ENCODE measurements at regions not wholly inside any gene's neighbourhood (a gene's known extent, or its start where the extent isn't known, plus 50 kb on each side); places are given as distances from the start of the nearest gene placed in this dataset.

DNA sequence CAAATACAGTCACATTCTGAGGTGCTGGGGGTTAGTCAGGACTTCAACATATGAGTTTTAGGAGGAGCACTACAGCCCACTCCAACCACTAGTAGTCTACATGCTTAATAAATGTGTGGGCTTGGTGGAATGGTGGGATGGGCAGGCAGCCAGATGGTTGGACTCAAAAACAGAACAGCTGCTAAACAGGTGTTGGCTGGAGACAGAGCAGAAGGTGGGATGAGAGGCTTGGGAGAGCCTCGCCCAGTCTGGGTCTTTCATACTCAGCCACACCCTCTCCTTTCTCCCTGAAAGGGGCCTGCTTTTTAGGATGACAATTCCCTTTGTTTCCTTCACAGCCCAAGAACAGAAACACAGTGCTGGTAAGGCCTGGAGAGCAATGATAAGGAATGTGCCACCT, 143.9 kb upstream of the KLHL29 start:
- no peak for DNase-seq

DNA sequence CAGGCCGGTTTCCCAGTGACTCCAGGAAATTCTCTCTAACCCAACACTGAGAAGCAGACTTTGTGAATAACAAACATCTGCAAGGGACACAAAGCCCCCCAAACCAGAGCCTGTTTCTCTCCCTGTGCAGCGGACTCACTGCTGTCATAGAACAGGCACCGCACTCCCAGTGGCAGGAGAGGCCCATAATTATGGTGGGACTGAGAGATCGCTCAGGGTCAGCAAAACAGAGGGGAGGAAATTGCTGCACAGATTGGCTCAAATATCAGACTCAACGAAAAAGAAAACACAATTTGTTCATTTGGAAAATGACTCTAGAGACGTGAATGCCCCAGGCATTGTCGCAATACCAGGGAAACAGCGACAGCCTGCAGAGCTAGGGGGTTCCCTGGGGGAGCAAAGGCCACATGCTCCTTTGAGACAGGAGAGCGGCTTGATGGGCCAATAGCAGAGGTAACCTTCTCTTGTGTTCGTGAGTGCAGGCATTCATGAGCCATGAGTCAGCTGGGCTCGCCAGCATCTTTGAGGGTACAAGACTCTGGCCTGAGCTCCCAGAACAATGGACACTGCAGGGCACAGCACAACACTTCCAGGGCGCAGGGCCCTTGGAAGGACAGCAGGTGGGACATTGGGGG, 143.3 kb upstream of the KLHL29 start:
- DNase-seq, result no peak

DNA sequence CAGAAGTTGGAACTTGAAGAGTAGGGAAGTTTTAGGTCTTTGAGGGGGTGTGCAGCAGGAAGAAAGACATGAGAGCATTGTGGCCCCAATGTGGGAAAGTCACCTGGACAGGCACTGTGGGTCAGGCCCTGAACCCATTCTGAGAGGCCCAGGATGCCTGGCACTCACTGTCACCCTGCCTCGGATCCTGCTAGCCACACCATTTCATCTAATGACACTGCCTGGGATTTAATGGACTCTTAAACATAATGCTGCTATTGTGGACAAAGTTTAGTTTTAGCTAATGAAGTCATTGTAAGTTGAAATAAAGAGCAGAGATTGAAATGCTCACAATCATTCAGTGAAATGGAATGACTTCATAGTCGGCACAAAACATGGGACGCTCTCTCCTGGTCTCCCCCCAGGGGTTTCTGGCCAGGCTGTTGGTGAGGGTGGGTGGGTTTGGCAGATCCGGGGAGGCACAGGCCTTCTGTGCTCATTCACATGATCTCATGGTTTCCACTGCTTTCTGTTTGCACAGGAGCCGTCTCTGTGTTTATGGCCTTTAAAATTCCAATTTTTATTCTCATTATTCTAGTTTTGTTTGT, 141.8 kb upstream of the KLHL29 start:
- DNase-seq, result no peak

DNA sequence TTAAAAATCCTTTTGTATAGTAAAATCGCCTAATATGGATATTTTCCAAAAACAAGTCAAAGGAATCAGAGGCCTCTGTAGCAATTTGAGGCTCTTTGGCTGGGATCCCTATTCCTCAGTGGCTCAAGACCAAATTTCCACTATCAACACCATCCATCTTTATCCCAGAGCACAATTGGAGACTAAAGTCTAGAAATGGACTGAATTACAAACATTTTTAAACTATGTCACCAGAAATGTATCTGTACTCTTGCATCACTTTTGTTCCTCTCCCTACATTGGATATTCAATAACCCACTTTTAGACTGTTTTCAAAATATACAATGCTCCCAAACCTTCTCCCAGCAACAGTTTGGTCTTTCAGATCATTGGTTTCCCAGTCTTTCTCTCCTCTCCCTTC, 140.4 kb upstream of the KLHL29 start:
- no peak for DNase-seq

DNA sequence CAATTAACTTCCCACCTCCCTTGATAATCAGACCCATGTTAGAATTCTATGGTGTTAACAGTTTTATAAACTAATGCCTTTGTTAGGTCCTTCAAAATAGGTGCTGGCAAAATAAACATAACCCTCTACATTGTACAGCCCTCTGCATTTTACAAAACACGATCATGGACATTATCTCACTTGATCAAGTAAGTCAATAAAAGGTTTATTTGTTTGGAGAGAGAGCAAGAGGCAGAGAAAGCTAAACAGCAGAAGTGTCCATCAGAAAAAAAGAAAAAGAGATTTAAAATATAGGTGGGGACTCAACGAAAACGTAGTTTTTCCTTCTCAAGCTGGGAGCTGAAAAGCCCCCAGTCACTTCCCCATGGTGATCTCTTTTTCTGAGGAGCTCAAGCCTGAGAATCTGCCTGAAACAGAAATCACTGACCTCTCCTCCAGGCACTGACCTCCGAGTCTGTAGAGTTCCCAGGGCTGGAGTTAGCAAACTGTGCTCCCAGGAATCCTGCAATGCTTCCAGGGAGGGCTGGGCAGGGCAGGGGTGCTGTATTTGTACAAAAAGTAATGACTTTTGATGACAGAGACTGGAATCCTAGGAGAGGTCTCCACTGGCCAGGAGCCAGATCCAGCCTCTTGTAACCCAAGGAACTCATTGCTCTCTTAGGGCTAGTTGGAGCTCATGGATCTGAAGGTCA, 137.8 kb upstream of the KLHL29 start:
- DNase-seq, result no peak

DNA sequence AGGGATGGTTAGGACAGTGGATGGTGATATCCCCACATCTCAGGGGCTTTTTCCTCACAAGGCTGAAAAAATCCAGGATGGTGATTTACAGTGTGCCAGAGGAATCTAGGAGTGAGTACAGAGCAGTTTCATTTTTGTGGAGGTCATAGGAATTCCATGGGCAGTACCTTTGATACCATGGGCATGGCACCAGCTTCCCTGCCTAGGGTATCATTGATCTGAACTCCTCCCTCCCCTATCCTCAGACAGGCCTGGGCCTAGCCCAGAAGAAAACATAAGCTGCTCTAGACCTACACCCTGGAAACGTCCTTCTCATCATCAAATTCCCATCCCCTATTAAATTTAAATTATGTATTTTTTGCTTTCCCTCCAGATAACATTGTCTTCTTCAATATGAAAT, 136.3 kb upstream of the KLHL29 start:
- no peak for DNase-seq

DNA sequence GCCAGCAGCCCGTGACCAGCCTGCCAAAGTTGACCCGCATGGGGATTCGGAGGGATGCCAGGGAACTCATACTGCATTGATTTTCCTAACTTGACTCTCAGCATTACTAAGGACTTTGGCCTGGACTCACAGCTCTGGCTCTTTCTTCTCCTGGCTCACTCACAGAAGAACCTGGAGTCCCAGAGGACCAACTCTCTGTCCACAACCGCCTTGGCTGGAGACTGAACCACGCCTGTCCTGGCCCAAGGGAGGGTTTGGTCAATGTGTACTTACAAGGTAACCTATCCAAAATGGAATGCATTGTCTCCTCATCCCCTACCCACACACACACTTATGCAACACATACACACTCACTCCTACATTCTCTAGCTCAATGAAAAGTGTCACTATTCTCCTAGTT, 135.6 kb upstream of the KLHL29 start:
- DNase-seq, result no peak

DNA sequence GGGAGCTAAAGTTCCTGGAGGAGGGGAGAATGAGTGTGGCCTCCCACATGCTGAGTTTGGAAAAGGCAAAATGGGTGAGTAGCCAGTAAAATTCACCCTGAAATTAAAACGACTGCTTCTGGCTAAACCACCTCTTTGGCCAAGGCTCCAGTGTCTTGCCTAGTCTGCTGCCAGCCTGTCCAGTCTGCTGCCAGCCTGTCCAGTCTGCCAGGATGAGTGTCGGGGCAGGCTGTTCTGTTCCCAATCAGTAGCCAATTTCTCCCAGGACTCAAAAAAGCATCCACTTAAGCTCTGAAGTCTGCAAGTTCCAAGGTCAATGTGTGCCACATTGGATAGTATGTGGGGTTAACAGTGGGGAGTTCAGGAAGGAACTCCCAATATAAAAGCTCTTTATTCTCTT, 134.6 kb upstream of the KLHL29 start:
- DNase-seq, result no peak

DNA sequence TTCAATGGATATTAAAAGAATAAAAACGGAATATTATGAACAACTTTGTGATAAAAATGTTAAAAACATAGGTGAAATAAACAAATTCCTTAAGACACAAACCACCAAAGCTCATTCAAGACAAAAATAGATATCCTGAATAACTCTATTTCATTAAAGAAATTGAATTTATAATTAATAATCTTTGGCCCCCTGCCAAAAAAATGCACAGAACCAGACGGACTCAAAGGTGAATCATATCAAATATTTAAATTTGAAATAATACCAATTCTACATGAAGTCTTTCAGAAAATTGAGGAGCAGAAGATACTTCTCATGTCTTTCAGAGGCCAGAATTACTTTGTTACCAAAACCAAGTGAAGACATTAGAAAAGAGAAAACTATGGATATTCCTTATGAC, 128.3 kb upstream of the KLHL29 start:
- no peak for DNase-seq

DNA sequence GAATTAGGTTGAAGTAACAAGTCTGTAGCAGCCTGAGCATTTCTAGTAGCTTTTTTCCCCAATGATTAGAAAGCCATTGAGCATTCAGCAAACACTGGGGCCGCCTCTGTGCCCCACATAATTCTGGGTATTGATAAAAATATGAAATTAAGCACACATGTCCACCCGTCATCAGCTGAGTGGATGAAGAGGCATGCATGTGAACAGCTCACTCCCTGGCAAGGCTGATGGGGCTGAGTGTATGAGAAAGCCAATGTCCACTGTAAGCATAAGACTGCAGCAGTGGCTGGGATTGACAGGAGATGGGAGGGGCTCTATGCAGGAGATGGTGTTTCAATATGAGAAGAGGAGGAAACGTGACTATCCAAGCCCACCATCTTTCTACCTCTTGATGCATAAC, 124.4 kb upstream of the KLHL29 start:
- DNase-seq, result no peak

DNA sequence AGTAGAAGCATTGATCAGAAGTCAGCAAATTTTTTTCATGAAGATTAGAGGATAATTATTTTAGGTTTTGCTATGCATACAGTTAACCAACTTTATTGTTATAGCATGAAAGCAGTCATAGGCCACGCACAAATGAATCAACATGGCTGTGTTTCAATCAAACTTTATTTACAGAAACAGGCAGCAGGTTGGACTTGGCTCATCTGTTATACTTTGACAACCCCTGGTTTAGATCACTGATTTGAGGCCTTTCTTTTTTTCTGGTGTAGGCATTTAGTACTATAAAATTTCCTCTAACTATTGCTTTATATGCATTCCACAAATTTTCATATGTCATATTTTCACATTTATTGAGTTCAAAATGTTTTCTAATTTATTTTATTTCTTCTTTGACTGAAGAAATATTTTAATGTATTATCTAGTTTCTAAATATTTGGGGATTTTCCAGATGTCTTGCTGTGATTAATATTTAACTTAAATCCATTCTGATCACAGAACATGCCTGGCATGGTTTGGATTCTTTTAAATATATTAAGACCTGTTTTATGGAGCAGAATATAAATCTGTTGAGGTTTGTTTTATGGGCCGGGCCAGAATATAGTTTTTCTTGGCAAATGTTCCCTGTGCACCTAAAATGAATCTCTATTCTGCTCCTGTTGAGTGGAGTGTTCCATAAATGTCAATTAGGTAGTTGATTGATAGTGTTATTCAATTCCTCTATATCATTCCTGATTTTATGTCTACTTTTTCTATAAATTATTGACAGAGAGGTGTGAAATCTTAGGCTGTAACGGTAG, 116.3 kb upstream of the KLHL29 start:
- no peak for DNase-seq

DNA sequence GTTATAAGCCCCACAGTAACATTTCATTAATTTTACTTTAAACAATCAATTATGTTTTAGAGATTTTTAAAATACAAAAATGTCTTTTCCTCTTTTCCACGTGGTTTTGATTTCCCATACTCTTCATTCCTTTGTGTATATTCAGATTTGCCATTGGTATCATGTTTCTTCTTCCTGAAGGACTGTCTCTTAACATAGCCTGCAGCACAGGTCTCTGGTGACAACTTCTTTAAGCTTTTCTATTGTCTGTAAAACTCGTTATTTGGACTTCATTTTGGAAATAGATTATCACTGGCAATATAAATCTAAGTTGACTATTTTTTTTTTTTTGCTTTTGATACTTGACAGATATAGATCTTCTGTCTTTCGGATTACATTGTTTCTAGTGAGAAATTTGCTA, 115.2 kb upstream of the KLHL29 start:
- no peak for DNase-seq

DNA sequence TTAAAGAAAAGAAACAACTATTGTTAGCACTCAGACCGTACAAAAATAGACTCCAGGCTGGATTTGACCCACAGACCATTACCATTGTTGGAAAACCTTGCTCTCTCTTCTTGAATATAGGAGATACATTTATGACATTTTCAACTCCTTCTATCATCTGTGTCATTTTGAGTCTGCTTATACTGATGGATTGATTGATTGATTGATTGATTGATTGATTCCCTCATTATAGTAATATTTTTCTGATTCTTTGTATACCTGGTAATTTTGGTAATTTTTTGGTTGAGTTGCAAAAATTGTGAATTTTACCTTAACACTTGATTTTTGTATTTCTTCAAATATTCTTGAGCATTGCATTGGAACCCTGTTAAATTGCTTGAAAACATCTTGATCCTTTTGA, 114.2 kb upstream of the KLHL29 start:
- no peak for DNase-seq

DNA sequence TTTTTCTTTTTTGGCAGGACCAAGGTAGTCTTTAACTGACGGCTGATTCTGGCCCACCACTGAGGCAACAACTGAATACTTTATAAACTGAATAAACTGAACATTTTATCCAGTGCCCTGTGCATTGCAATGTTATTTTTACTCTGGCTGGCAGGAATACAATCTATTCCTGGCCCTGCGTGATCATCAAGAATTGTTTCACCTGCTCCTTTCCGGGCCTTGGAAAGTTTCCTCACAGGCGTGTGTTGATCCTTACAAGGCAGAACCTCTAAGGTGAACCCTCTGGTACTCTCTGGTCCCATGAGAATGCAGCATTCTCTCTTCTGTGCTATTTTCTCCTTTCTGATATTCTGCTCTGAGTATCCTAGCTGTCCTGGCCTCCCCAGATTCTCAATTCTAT, 113.7 kb upstream of the KLHL29 start:
- no peak for DNase-seq

DNA sequence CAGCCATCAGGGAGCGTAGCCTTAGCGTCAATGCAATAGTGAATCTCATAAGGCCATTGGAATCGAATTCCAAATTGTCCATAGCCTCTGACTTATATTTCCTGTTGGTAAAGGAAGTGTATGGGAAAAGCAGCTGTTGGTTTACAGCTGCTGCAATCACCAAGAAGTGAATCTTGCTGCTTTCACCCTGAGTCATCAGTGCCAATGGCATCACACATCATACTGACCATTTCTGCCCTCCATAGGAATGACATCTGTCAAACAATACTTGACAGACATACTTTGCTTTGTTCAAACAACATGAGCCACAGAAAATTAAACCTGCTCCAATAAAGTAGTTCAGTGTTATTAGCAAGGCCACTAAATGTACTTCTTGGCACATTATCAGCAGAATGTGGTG, 111.2 kb upstream of the KLHL29 start:
- no peak for DNase-seq

DNA sequence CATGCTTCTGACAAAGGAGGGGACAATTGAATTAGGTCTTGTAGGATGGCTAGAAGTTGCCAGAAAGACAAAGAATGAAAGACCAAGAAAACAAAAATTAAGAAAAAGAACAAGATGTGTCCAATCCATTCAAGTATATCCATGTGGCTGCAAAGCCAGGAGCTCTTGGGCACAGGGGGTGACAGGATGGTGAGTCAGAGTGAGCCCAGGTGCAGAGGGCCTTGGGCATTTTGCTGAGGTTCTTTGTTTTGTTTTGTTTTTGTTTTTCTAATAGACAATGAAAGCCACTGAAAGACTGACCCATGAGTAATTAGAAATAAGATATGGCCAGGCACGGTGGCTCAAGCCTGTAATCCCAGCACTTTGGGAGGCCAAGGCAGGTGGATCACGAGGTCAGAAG, 104.6 kb upstream of the KLHL29 start:
- no peak for DNase-seq

DNA sequence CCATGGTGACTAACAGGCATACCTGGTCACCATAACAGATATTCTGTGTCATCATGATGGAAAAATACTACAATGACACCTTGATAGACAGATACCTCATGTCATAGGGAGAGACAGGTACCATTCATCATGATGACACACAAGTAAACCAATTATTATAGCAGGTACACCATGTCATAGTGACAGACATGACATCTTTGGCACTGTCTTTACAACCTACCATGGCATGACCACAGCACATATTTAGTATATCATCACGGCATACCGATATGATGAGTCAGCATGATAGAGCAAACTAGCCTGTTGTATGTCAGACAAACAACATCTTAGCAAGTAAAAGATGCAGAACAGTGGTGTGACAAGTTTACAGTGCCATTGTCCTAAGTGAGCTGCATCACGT, 101.3 kb upstream of the KLHL29 start:
- no peak for DNase-seq

DNA sequence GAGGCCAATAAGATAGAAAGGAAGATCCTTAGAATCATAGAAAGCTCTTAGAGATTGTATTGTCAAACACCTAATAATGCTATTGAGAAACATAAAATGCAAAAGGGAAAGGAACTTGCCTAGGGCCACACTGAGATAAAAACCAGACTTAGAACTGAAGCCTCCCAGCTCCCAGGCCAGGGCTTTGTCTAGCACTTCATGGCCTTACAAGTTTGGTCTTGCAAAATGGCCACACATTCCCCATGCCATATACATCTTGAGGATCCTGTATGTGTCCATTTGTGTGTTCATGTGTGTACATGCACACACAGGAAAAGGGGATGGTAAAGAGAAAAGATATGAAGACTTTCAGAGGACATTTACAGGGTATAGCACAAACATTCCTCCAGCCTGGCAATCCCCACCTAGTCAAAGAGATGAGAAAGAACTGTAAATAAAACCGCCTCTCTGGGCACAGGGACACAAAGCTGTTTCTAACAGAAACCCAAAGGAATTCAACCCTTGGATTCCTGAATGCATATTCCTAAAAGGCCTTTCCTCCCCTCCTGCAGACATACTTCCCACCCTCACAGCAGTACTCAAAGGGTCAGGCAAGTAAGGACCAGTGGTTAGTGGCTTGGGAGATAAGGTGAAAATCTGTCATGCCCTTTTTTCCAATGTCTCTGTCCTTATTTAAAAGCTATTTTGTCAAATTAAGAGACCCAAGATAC, 99.7 kb upstream of the KLHL29 start:
- no peak for DNase-seq

DNA sequence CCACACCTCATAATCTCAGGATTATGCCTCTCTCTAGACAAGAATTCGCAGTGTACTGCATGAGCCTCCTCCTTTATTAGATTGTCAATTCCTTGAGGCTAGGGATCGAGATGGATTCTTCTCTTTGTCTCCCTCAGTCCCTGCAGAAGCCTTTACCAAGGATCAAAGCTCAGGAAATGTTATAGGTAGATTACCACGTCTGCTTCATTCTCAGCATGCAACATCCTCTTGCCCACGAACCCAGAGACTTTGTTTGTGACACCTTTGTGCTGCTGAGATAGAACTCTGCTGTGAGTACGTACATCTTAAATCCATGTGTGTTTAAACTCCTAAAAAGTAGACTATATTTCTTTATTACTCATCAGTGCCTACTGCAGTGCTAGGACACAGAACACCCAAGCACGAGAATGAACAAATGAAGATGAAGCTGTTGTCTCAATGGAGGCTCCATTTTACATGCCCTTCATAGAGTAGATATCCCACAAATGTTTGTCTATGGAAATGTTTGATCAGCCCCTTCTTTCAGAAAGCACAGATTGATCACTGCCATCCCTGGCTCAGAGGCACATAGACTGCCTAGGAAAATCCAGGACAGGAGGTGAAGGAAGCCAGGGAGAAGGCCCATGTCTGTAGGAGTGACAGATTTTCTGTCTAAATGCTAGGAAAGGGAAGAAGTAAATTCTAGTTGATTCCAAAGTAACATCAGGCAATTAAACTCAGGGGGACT, 98.8 kb upstream of the KLHL29 start:
- no peak for DNase-seq

DNA sequence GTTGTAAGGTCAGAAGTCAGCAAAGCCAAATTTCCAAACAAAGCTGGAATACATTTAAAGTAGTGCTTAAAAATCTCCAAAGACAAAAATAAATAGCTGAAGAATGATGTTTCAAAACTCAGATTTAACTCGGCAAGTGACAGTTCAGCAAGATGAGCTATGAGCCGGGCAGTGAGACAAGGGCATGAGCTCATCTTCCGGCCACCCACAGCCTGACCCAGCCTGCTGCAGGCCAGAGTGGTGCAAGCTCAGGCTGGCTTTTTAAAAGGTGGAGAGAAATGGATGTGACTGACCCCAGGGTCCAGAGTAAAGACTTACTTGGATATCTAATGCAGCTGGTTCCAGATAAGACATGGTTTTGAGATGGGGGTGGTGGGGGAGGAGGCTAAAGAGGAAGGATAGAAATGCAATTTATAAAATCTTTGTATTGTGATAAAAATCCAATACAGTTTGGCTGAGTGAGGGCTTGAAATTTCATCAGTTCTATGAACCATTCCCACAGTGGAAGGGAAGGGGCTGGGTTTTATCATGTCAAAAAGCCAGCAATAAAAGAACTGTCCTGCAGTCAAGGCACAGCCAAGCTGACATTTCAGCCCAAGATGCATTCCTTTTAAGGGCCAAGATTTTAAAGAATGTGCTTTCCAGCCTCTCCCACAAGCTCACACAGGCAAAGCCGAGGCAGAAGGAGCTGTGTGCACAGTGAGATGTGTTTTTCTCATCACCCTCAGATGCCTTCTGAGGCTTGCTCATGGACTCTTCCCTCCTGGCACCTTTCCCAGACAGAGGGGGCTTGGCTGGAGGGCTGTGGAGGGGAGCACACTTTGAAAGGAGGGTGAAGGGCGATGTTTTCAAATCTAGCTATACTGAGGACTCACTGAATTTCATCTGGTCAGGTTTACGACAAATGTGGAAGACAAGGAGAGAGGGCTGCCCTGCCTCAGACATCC, 97.9 kb upstream of the KLHL29 start:
- no peak for DNase-seq

DNA sequence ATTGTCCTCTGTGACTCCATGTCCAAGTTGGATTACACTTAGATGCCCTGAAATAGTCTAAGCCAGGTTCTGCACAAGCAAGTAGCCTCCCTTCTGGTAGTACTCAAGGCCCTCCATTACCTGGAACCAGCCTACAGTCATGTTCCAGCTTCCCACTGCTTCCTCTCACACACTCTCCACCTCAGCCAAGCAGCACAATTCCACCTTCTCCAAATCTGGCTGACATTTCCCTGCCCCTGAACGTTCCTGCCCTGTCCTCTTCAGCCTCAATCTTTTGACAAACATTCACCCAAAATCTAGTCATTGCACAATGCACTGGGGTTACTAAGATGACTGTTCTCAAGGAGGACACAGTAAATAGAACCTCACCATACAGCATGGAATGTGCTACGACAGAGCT, 95.3 kb upstream of the KLHL29 start:
- no peak for DNase-seq

Data from NCI-H2107 (cell line).